Thoracic aorta (tissue), 2 donors: ENCODE measurements at regions not wholly inside any gene's neighbourhood (a gene's known extent, or its start where the extent isn't known, plus 50 kb on each side); places are given as distances from the start of the nearest gene placed in this dataset.

Experiments
- ATAC-seq: fragments of 150-250 bp; one replicate; pipeline ENCODE4 v1.8.0; 2017; ENCODE audit warnings: low read depth; ENCODE audit not compliant: insufficient number of reproducible peaks, low FRiP score
- DNase-seq: peaks from one replicate; pipeline ENCODE4 v3.0.0-alpha.2; 2020; ENCODE audit warnings: low spot score
- H3K27ac ChIP-seq, 2 donors: fragments of 200-600 bp; sonication (generic); 1 replicate in 1 of 2; 2 replicates in 1 of 2; pipeline ENCODE4 v1.5.1; 2016; ENCODE audit warnings: mild to moderate bottlenecking in 2 of 2, moderate library complexity in 2 of 2
- H3K27me3 ChIP-seq: fragments of 200-600 bp; sonication (generic); replicated peaks from 2 replicates; pipeline ENCODE4 v1.6.0; 2016; ENCODE audit warnings: mild to moderate bottlenecking; ENCODE audit not compliant: insufficient read depth
- H3K36me3 ChIP-seq: fragments of 200-600 bp; sonication (generic); one replicate; pipeline ENCODE4 v1.5.1; 2016
- H3K4me1 ChIP-seq, 2 donors: fragments of 200-600 bp; sonication (generic); 1 replicate in 1 of 2; 2 replicates in 1 of 2; pipeline versions ENCODE4 v1.5.1 to v1.6.0; 2016; ENCODE audit warnings: low read depth in 2 of 2, mild to moderate bottlenecking in 1 of 2; ENCODE audit not compliant: control insufficient read depth in 1 of 2
- H3K4me3 ChIP-seq: fragments of 200-600 bp; sonication (generic); 2 replicates; pipeline ENCODE4 v1.5.1; 2016; ENCODE audit warnings: mild to moderate bottlenecking
- H3K9me3 ChIP-seq: fragments of 200-600 bp; sonication (generic); 2 replicates; pipeline ENCODE4 v1.5.1; 2016
- CTCF ChIP-seq: fragments of 200-600 bp; sonication (generic); IDR thresholded peaks from one replicate; pipeline ENCODE4 v1.5.1; 2019; ENCODE audit warnings: antibody characterized with exemption

GRCh38 chr10:125269716-125270115 lies 109.4 kb upstream of the CTBP2 start:
- no peaks in the 10 kb centered on the region for H3K36me3 ChIP-seq
- no peaks in the 10 kb centered on the region for H3K27me3 ChIP-seq
- no peak for TF ChIP-seq CTCF
- ATAC-seq (no peak), DNase-seq (no peak)
- no peak overlapping the region for H3K4me3 ChIP-seq
- H3K9me3 ChIP-seq, result no peaks in the 10 kb centered on the region
- no peaks in the 10 kb centered on the region for H3K4me1 ChIP-seq
- H3K27ac ChIP-seq, result no peak overlapping the region

GRCh38 chr10:125266966-125267365 lies 106.6 kb upstream of the CTBP2 start:
- DNase-seq (no peak), ATAC-seq (no peak)
- no peak overlapping the region for H3K27ac ChIP-seq
- no peaks in the 10 kb centered on the region for H3K27me3 ChIP-seq
- H3K9me3 ChIP-seq, result no peaks in the 10 kb centered on the region
- no peaks in the 10 kb centered on the region for H3K36me3 ChIP-seq
- H3K4me3 ChIP-seq, result no peak overlapping the region
- TF ChIP-seq CTCF, result no peak
- no peaks in the 10 kb centered on the region for H3K4me1 ChIP-seq

- Histone ChIP-seq H3K27me3 (no peaks in the 10 kb centered on the region), H3K27ac (no peak overlapping the region), H3K4me1 (no peaks in the 10 kb centered on the region), H3K9me3 (no peaks in the 10 kb centered on the region), H3K4me3 (no peak overlapping the region), H3K36me3 (no peaks in the 10 kb centered on the region)
- DNase-seq (no peak), ATAC-seq (no peak)
- TF ChIP-seq CTCF, result no peak
Observed at GRCh38 chr10:125266541-125266940, 106.2 kb upstream of the CTBP2 start.

GRCh38 chr10:125265579-125265955 lies 105.2 kb upstream of the CTBP2 start:
- no peaks in the 10 kb centered on the region for H3K36me3 ChIP-seq
- H3K9me3 ChIP-seq, result no peaks in the 10 kb centered on the region
- H3K27me3 ChIP-seq, result no peaks in the 10 kb centered on the region
- ATAC-seq (no peak), DNase-seq (no peak)
- H3K4me3 ChIP-seq, result no peak overlapping the region
- no peak overlapping the region for H3K27ac ChIP-seq
- TF ChIP-seq CTCF, result no peak
- no peaks in the 10 kb centered on the region for H3K4me1 ChIP-seq

GRCh38 chr10:125264757-125265578 lies 104.6 kb upstream of the CTBP2 start:
- no peaks in the 10 kb centered on the region for H3K27me3 ChIP-seq
- no peaks in the 10 kb centered on the region for H3K9me3 ChIP-seq
- H3K36me3 ChIP-seq, result no peaks in the 10 kb centered on the region
- H3K27ac ChIP-seq, result no peak overlapping the region
- ATAC-seq (no peak), DNase-seq (no peak)
- H3K4me1 ChIP-seq, result no peaks in the 10 kb centered on the region
- H3K4me3 ChIP-seq, result no peak overlapping the region
- TF ChIP-seq CTCF, result no peak
